ENCODE measurements at regions not wholly inside any gene's neighbourhood (a gene's known extent, or its start where the extent isn't known, plus 50 kb on each side); places are given as distances from the start of the nearest gene placed in this dataset.

DNA sequence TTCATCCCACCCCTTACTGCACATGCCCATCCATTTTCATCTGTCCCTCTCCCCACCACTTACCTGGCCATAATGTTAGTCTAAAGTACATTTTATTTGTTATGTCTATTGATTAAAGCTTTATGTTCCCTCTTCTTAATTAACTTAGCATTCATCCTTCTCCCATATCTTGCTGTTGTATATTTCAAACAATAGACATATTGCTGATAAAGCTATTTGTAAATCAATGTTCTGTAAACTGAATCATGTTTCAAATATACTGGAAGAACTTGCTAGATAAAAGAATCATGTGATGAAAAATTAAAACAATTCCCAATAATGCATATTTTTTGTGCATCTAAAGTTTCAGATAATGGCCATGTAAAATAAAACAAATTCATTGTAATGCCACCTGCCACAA lies 249.2 kb downstream of the IGSF11 start:
- intact Hi-C loops (cut with DNase I): no loop called here
- Histone ChIP-seq H3K27ac (no peak overlapping the region), H3K4me1 (no peaks in the 10 kb centered on the region), H3K4me3 (no peak overlapping the region), H3K27me3 (ENCODE audit: low read depth) (no peaks in the 10 kb centered on the region), H3K9me3 (no peaks in the 10 kb centered on the region), H3K36me3 (no peaks in the 10 kb centered on the region)
- DNase-seq (no peak), ATAC-seq (no peak)
- TF ChIP-seq, protein P1, sequence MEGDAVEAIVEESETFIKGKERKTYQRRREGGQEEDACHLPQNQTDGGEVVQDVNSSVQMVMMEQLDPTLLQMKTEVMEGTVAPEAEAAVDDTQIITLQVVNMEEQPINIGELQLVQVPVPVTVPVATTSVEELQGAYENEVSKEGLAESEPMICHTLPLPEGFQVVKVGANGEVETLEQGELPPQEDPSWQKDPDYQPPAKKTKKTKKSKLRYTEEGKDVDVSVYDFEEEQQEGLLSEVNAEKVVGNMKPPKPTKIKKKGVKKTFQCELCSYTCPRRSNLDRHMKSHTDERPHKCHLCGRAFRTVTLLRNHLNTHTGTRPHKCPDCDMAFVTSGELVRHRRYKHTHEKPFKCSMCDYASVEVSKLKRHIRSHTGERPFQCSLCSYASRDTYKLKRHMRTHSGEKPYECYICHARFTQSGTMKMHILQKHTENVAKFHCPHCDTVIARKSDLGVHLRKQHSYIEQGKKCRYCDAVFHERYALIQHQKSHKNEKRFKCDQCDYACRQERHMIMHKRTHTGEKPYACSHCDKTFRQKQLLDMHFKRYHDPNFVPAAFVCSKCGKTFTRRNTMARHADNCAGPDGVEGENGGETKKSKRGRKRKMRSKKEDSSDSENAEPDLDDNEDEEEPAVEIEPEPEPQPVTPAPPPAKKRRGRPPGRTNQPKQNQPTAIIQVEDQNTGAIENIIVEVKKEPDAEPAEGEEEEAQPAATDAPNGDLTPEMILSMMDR (IDR thresholded peaks at IDR 0.05): no peak

DNA sequence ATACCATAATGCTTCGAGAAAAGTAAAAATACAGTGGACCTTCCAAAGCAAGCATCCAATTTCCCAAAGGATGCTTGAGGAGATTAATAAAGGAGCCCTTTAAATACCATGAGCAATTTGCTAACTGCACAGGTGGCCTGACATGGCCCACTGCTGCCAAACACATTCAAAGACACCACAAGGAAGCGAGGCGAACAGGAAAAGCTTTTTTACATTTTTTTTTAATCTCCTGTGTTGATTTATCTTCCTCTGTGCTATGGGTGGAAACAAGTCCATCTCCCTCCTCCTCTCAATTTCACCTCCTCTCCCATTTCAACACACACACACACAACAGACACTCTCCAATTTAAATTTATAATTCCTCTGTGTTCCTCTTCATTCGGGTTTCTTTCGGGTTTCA lies 243.4 kb downstream of the IGSF11 start:
- no peaks in the 10 kb centered on the region for H3K4me1 ChIP-seq
- no peak overlapping the region for H3K27ac ChIP-seq
- intact Hi-C loops (cut with DNase I): no loop called here
- no peak for DNase-seq
- TF ChIP-seq, protein P1 (IDR thresholded peaks at IDR 0.05): no peak
- ATAC-seq: no peak
- H3K9me3 ChIP-seq: no peaks in the 10 kb centered on the region
- H3K36me3 ChIP-seq: no peaks in the 10 kb centered on the region
- no peaks in the 10 kb centered on the region for H3K27me3 ChIP-seq (ENCODE audit: low read depth)
- H3K4me3 ChIP-seq: no peak overlapping the region

DNA sequence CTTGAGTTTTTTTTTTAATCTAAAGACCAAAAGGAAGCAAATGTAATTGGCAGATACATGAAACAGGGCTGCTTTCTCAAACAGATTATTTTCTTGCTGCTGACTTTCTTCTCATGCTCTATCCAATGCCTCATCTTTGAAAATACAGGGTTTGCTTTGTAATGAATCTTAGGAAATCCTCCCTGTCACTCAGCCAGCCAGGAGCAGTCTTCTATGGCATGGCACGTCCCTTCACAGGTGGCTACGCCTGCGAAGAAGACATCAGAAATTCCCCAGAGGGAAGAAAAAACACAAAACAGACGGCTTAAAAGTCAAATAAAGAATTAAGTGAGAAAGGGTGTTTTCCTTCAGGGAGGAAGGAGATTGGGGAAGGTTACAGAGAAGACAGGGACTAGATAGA lies 242.5 kb downstream of the IGSF11 start:
- no peaks in the 10 kb centered on the region for H3K4me1 ChIP-seq
- TF ChIP-seq, protein P1 (IDR thresholded peaks at IDR 0.05): no peak
- no peak for DNase-seq
- no peak for ATAC-seq
- intact Hi-C loops (cut with DNase I): no loop called here
- H3K9me3 ChIP-seq: no peaks in the 10 kb centered on the region
- H3K27ac ChIP-seq: no peak overlapping the region
- H3K4me3 ChIP-seq: no peak overlapping the region
- H3K36me3 ChIP-seq: no peaks in the 10 kb centered on the region
- H3K27me3 ChIP-seq (ENCODE audit: low read depth): no peaks in the 10 kb centered on the region

DNA sequence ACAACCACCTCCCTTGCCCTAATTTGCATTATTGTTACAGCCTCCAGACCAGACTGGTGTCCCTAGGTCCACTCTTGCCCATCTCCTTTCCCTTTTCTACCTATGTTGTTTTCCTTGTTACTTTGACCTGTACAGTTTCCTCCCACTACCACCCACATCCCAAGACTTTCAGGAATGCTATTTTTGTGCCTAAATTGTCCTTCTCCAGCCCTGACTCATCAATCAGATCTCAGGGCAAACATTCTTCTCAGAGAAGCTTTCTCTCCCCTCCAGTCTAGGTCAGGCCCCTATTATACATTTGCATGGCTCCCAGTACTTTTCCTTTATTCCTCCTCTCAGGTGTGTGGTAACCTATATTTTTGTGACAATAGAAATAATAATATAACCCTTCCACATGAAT lies 241.5 kb downstream of the IGSF11 start:
- no peak overlapping the region for H3K4me3 ChIP-seq
- H3K27ac ChIP-seq: no peak overlapping the region
- ATAC-seq: no peak
- no peaks in the 10 kb centered on the region for H3K9me3 ChIP-seq
- DNase-seq: no peak
- H3K36me3 ChIP-seq: no peaks in the 10 kb centered on the region
- TF ChIP-seq, protein P1 (IDR thresholded peaks at IDR 0.05): no peak
- H3K27me3 ChIP-seq (ENCODE audit: low read depth): no peaks in the 10 kb centered on the region
- no peaks in the 10 kb centered on the region for H3K4me1 ChIP-seq
- intact Hi-C loops (cut with DNase I): no loop called here

DNA sequence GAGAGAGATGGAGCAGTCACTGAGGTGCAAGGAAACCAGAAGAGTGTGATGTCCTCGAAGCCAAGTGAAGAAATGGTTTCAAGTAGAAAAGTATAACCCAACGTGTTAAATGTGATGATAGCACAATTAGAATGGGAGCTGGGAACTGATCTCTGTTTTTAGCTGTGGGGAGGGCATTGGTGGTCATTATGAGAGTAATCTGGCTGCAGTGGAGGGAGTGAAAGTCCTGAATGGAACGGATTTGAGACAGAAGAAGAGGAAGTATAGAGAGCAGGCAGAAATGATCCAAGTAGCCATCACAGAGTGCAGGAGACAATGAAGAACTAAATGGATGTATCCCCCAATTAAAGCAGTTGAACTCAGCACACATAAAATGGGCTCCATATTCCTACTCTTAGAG lies 235.3 kb downstream of the IGSF11 start:
- intact Hi-C loops (cut with DNase I): no loop called here

More for the DNA sequence above, 235.3 kb downstream of the IGSF11 start:
- H3K4me1 ChIP-seq: no peaks in the 10 kb centered on the region
- H3K4me3 ChIP-seq: no peak overlapping the region
- TF ChIP-seq, protein P1 (IDR thresholded peaks at IDR 0.05): no peak
- no peak for ATAC-seq
- H3K27ac ChIP-seq: no peak overlapping the region
- H3K27me3 ChIP-seq (ENCODE audit: low read depth): no peaks in the 10 kb centered on the region
- H3K9me3 ChIP-seq: no peaks in the 10 kb centered on the region
- no peak for DNase-seq
- no peaks in the 10 kb centered on the region for H3K36me3 ChIP-seq

Measured in lower lobe of right lung (tissue), 2 donors.